ENCODE measurements at regions not wholly inside any gene's neighbourhood (a gene's known extent, or its start where the extent isn't known, plus 50 kb on each side); places are given as distances from the start of the nearest gene placed in this dataset.

- peak; percentile 81 for FAIRE-seq
- DNase-seq (ENCODE audit: insufficient read length, low spot score) = peak; percentile 53
- TF ChIP-seq POLR2AphosphoS5 (IDR thresholded peaks at IDR 0.05; ENCODE audit: low read depth, low read length) (no peak), POU2F2 (IDR thresholded peaks at IDR 0.05; ENCODE audit: low read depth, low read length) (no peak; the same call in 1 of the 2 replicates)
These were observed 135.9 kb downstream of the TM2D1 start for GRCh38 chr1:61588736-61589672.

DNA sequence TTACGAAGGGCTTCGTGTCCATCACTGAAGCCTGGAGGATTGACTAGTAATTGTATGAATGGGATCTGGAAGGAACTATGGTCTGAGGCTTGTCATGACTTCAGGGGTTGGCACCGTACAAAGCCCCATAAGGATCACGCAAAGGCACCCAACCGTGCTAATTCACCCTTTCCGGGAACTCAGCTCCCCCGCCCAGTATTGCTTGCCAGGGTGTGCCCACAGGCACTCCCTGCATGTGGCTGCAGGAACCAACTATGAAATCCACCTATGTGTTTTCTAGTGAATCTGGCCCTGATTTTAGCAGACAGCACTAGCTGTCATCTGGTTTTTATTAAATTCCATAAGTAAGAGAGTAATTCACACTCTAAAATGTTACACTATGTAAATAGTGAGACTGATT, 139.2 kb downstream of the TM2D1 start:
- DNase-seq (ENCODE audit: insufficient read length, low spot score) (no peak), FAIRE-seq (no peak)
- TF ChIP-seq TAF1 (IDR thresholded peaks at IDR 0.05; ENCODE audit: low read depth, low read length) = no peak
- TF ChIP-seq POLR2A (IDR thresholded peaks at IDR 0.05; ENCODE audit: low read depth, low read length) = no peak

DNA sequence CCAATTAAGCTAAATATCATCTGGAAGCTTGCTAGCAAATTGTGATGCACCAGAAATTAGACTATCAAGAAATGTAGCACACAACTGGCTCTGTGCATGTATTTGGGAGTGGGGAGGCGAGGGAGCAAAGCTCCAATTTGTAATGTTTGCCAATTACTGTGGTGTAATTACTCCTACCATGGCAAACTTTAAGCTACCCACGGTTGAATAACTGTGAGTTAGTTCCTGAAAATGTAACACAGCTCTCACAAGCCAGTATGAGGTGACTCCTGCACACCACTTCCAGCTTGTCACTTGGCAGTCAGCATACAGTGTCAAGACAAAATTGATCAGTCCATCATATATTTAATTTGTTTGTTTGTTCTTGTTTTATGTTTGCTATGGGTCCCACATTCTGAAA, 141.2 kb downstream of the TM2D1 start:
- TF ChIP-seq PAX5 (IDR thresholded peaks at IDR 0.05; ENCODE audit: insufficient read depth, low read length, severe bottlenecking) (no peak), TAF1 (IDR thresholded peaks at IDR 0.05; ENCODE audit: low read depth, low read length) (no peak)
- DNase-seq (ENCODE audit: insufficient read length, low spot score) (no peak), FAIRE-seq (no peak)

DNA sequence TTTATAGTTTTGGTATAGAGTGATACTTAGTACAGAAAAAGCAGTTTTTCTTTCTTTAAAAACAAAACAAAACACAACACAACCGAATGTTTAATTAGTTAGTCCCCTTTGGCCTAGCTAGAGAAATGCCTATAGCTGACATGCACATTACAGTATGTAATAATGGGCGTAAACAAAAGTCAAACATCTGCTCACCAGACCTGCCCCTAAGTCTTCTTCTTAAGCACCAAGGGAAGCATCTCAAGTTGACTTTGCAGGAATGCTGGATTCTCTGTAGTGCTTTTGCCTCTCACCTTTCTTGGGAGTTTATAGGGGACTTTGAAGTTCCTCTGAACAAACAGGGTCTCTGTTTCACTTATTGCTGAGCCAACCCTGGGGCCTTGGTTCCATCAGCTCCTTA, 143.7 kb downstream of the TM2D1 start:
- TF ChIP-seq POLR2AphosphoS5 (IDR thresholded peaks at IDR 0.05; ENCODE audit: low read depth, low read length) (no peak), PAX5 (IDR thresholded peaks at IDR 0.05; ENCODE audit: insufficient read depth, low read length, severe bottlenecking) (no peak), POU2F2 (IDR thresholded peaks at IDR 0.05; ENCODE audit: low read depth, low read length) (no peak), POLR2A (IDR thresholded peaks at IDR 0.05; ENCODE audit: low read depth, low read length) (no peak), SPI1 (IDR thresholded peaks at IDR 0.05; ENCODE audit: low read depth, low read length) (no peak), TAF1 (IDR thresholded peaks at IDR 0.05; ENCODE audit: low read depth, low read length) (no peak)
- FAIRE-seq (no peak), DNase-seq (ENCODE audit: insufficient read length, low spot score) (no peak)

- no peak for FAIRE-seq
- no peak for DNase-seq (ENCODE audit: insufficient read length, low spot score)
- no peak for TF ChIP-seq POLR2AphosphoS5 (IDR thresholded peaks at IDR 0.05; ENCODE audit: low read depth, low read length)
- TF ChIP-seq PAX5 (IDR thresholded peaks at IDR 0.05; ENCODE audit: insufficient read depth, low read length, severe bottlenecking) = no peak
- no peak for TF ChIP-seq POLR2A (IDR thresholded peaks at IDR 0.05; ENCODE audit: low read depth, low read length)
- TF ChIP-seq TAF1 (IDR thresholded peaks at IDR 0.05; ENCODE audit: low read depth, low read length) = no peak
- TF ChIP-seq SPI1 (IDR thresholded peaks at IDR 0.05; ENCODE audit: low read depth, low read length) = no peak
- TF ChIP-seq POU2F2 (IDR thresholded peaks at IDR 0.05; ENCODE audit: low read depth, low read length) = no peak
These were observed 144.5 kb downstream of the TM2D1 start for GRCh38 chr1:61580417-61580816.

- FAIRE-seq = no peak
- no peak for TF ChIP-seq POLR2AphosphoS5 (IDR thresholded peaks at IDR 0.05; ENCODE audit: low read depth, low read length)
- no peak for TF ChIP-seq POLR2A (IDR thresholded peaks at IDR 0.05; ENCODE audit: low read depth, low read length)
- no peak for TF ChIP-seq SPI1 (IDR thresholded peaks at IDR 0.05; ENCODE audit: low read depth, low read length)
- TF ChIP-seq POU2F2 (IDR thresholded peaks at IDR 0.05; ENCODE audit: low read depth, low read length) = no peak
- no peak for DNase-seq (ENCODE audit: insufficient read length, low spot score)
These were observed 145.1 kb downstream of the TM2D1 start for GRCh38 chr1:61579802-61580201.

DNA sequence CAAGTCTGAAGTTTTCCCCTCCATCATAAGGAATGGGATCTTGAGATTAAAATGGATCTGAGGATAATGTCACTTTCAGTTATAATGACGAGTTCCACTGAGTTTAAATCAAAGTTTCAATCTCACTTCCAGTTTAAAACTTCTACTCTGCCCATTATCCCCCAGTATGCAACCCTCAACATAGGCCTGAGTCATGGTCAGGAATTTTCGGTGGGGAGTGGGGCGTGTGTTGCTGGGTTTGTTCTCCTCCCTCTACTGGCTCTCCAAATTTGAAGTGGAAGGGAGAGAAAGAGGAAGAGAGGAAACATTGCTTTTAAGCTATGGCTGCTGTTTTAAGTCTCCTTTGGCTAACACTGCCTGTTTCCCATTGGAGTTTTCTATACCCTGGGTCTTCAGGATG, 152.9 kb downstream of the TM2D1 start:
- no peak for DNase-seq (ENCODE audit: insufficient read length, low spot score)

GRCh38 chr1:61570191-61570590, 154.8 kb downstream of the TM2D1 start:
- TF ChIP-seq TAF1 (IDR thresholded peaks at IDR 0.05; ENCODE audit: low read depth, low read length) = no peak
- no peak for TF ChIP-seq PAX5 (IDR thresholded peaks at IDR 0.05; ENCODE audit: insufficient read depth, low read length, severe bottlenecking)
- no peak for TF ChIP-seq POU2F2 (IDR thresholded peaks at IDR 0.05; ENCODE audit: low read depth, low read length)
- TF ChIP-seq POLR2A (IDR thresholded peaks at IDR 0.05; ENCODE audit: low read depth, low read length) = no peak
- TF ChIP-seq POLR2AphosphoS5 (IDR thresholded peaks at IDR 0.05; ENCODE audit: low read depth, low read length) = no peak
- TF ChIP-seq SPI1 (IDR thresholded peaks at IDR 0.05; ENCODE audit: low read depth, low read length) = no peak
- no peak for DNase-seq (ENCODE audit: insufficient read length, low spot score)
- FAIRE-seq = no peak

More for the DNA sequence above, 152.9 kb downstream of the TM2D1 start:
- no peak for TF ChIP-seq PAX5 (IDR thresholded peaks at IDR 0.05; ENCODE audit: insufficient read depth, low read length, severe bottlenecking)
- TF ChIP-seq POLR2A (IDR thresholded peaks at IDR 0.05; ENCODE audit: low read depth, low read length) = no peak
- TF ChIP-seq POLR2AphosphoS5 (IDR thresholded peaks at IDR 0.05; ENCODE audit: low read depth, low read length) = no peak
- TF ChIP-seq TAF1 (IDR thresholded peaks at IDR 0.05; ENCODE audit: low read depth, low read length) = no peak
- TF ChIP-seq SPI1 (IDR thresholded peaks at IDR 0.05; ENCODE audit: low read depth, low read length) = no peak
- TF ChIP-seq POU2F2 (IDR thresholded peaks at IDR 0.05; ENCODE audit: low read depth, low read length) = no peak
- no peak for FAIRE-seq

GRCh38 chr1:61569303-61569621, 155.7 kb downstream of the TM2D1 start:
- TF ChIP-seq POLR2AphosphoS5 (IDR thresholded peaks at IDR 0.05; ENCODE audit: low read depth, low read length) = no peak
- no peak for TF ChIP-seq POU2F2 (IDR thresholded peaks at IDR 0.05; ENCODE audit: low read depth, low read length)
- TF ChIP-seq TAF1 (IDR thresholded peaks at IDR 0.05; ENCODE audit: low read depth, low read length) = no peak
- TF ChIP-seq SPI1 (IDR thresholded peaks at IDR 0.05; ENCODE audit: low read depth, low read length) = no peak
- TF ChIP-seq PAX5 (IDR thresholded peaks at IDR 0.05; ENCODE audit: insufficient read depth, low read length, severe bottlenecking) = no peak
- no peak for TF ChIP-seq POLR2A (IDR thresholded peaks at IDR 0.05; ENCODE audit: low read depth, low read length)
- DNase-seq (ENCODE audit: insufficient read length, low spot score) (no peak), FAIRE-seq (no peak)

DNA sequence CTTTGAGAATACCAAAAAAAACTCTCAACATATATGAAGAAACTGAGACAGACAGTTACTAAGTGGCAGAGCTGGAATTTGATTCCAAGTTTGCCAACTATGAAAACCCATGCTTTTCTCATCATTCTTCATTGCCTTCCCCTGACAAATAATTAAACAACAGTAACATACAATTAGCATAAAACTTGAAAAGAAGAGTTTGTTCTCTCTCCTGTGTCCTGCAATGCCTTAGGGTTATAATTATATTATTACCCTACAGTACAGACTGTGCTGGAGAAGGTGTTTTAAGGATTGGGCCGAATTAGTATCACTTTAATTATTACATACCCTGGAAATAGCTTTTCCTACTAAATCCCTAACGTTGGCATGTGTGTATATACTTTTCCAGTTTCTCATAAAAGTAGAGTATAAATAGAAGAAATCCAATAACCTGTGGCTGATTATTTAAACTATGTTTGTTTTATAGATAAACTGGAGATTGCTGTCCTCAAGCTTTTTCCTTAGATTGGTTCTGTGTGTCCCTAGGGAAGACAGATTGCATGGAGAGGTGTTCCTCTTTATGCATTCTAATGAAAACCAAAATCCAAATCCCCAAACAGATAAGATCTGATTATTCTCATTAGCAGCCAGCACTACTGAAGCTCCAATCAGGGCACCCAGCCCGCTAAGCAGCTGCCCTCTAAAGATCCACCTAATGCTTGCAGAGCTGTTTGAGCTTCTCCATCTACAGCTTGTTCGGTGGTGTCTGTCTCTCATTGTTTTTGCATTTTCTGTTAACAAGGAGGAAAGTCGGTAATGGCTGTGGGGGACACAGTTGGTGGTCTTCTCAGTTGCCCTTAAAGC, 156.3 kb downstream of the TM2D1 start:
- FAIRE-seq (no peak), DNase-seq (ENCODE audit: insufficient read length, low spot score) (no peak)
- no peak for TF ChIP-seq POLR2A (IDR thresholded peaks at IDR 0.05; ENCODE audit: low read depth, low read length)
- TF ChIP-seq POLR2AphosphoS5 (IDR thresholded peaks at IDR 0.05; ENCODE audit: low read depth, low read length) = no peak
- TF ChIP-seq SPI1 (IDR thresholded peaks at IDR 0.05; ENCODE audit: low read depth, low read length) = no peak
- TF ChIP-seq PAX5 (IDR thresholded peaks at IDR 0.05; ENCODE audit: insufficient read depth, low read length, severe bottlenecking) = no peak
- TF ChIP-seq POU2F2 (IDR thresholded peaks at IDR 0.05; ENCODE audit: low read depth, low read length) = no peak
- TF ChIP-seq TAF1 (IDR thresholded peaks at IDR 0.05; ENCODE audit: low read depth, low read length) = no peak
